H9 (cell line): ENCODE measurements at regions not wholly inside any gene's neighbourhood (a gene's known extent, or its start where the extent isn't known, plus 50 kb on each side); places are given as distances from the start of the nearest gene placed in this dataset.

Experiments used
- DNase-seq: peaks from one replicate; pipeline ENCODE4 v3.0.0-alpha.2; 2017
- H2AFZ ChIP-seq: one replicate; pipeline ENCODE4 v1.6.1; 2013; ENCODE audit warnings: mild to moderate bottlenecking, low read length, control low read depth, moderate library complexity
- H2AK5ac ChIP-seq: 2 replicates; pipeline ENCODE4 v1.6.1; 2013; ENCODE audit warnings: low read length, control low read depth, mixed read lengths; ENCODE audit not compliant: insufficient read length
- H2BK120ac ChIP-seq: one replicate; pipeline ENCODE4 v1.6.1; 2013; ENCODE audit warnings: low read depth, mild to moderate bottlenecking, low read length, control low read depth, inconsistent platforms; ENCODE audit not compliant: poor library complexity, severe bottlenecking
- H2BK12ac ChIP-seq: 2 replicates; pipeline ENCODE4 v1.6.1; 2013; ENCODE audit warnings: low read length, control low read depth, mixed read lengths, low read depth; ENCODE audit not compliant: insufficient read length
- H2BK15ac ChIP-seq: 2 replicates; pipeline ENCODE4 v1.6.1; 2013; ENCODE audit warnings: low read depth, low read length, control low read depth
- H2BK20ac ChIP-seq: one replicate; pipeline ENCODE4 v1.6.1; 2013; ENCODE audit warnings: low read depth, mild to moderate bottlenecking, low read length, control low read depth, inconsistent platforms; ENCODE audit not compliant: poor library complexity, severe bottlenecking
- H2BK5ac ChIP-seq: 2 replicates; pipeline ENCODE4 v1.6.1; 2013; ENCODE audit warnings: low read length, control low read depth, mixed read lengths; ENCODE audit not compliant: insufficient read length
- H3K14ac ChIP-seq: 2 replicates; pipeline ENCODE4 v1.6.1; 2013; ENCODE audit warnings: low read length, control low read depth; ENCODE audit not compliant: insufficient read depth
- H3K18ac ChIP-seq: 2 replicates; pipeline ENCODE4 v1.6.1; 2013; ENCODE audit warnings: low read depth, mild to moderate bottlenecking, mixed read lengths, low read length, control low read depth; ENCODE audit not compliant: insufficient read length
- H3K23ac ChIP-seq: 2 replicates; pipeline ENCODE4 v1.6.1; 2013; ENCODE audit warnings: low read length, control low read depth, mixed read lengths, low read depth; ENCODE audit not compliant: insufficient read length
- H3K23me2 ChIP-seq: 2 replicates; pipeline ENCODE4 v1.6.1; 2013; ENCODE audit warnings: low read depth, mild to moderate bottlenecking, mixed read lengths, low read length, control low read depth; ENCODE audit not compliant: insufficient read length, poor library complexity, severe bottlenecking
- H3K27ac ChIP-seq: 2 replicates; pipeline ENCODE4 v1.5.1; 2013; ENCODE audit warnings: low read length, control low read depth, mixed read lengths, low read depth; ENCODE audit not compliant: insufficient read length
- H3K27me3 ChIP-seq: 2 replicates; pipeline ENCODE4 v1.6.1; 2013; ENCODE audit warnings: low read length, control low read depth, inconsistent platforms; ENCODE audit not compliant: insufficient read depth
- H3K4ac ChIP-seq: 2 replicates; pipeline ENCODE4 v1.6.1; 2013; ENCODE audit warnings: low read depth, mild to moderate bottlenecking, control low read depth, inconsistent platforms, low read length, moderate library complexity
- H3K4me1 ChIP-seq: 2 replicates; pipeline ENCODE4 v1.6.1; 2013; ENCODE audit warnings: low read length, control low read depth, inconsistent platforms; ENCODE audit not compliant: insufficient read depth
- H3K4me2 ChIP-seq: 2 replicates; pipeline ENCODE4 v1.6.1; 2013; ENCODE audit warnings: low read length, control low read depth, mixed read lengths; ENCODE audit not compliant: insufficient read length, insufficient read depth
- H3K56ac ChIP-seq: 2 replicates; pipeline ENCODE4 v1.6.1; 2013; ENCODE audit warnings: low read depth, mild to moderate bottlenecking, mixed read lengths, low read length, control low read depth; ENCODE audit not compliant: insufficient read length
- H3K79me1 ChIP-seq: 2 replicates; pipeline ENCODE4 v1.6.1; 2013; ENCODE audit warnings: low read depth, mild to moderate bottlenecking, moderate library complexity, low read length, control low read depth, inconsistent platforms; ENCODE audit not compliant: insufficient read depth, poor library complexity, severe bottlenecking
- H3K79me2 ChIP-seq: 2 replicates; pipeline ENCODE4 v1.6.1; 2013; ENCODE audit warnings: low read length, control low read depth, inconsistent platforms; ENCODE audit not compliant: insufficient read depth
- H3K9ac ChIP-seq: 2 replicates; pipeline ENCODE4 v1.6.1; 2013; ENCODE audit warnings: low read length, control low read depth, mixed read lengths; ENCODE audit not compliant: insufficient read length; ENCODE audit errors: extremely low read depth
- H3K9me3 ChIP-seq: one replicate; pipeline ENCODE4 v1.6.1; 2013; ENCODE audit warnings: low read depth, low read length, inconsistent platforms; ENCODE audit not compliant: control insufficient read depth
- H3T11ph ChIP-seq: one replicate; pipeline ENCODE4 v1.6.1; 2013; ENCODE audit warnings: mild to moderate bottlenecking, low read length, control low read depth, inconsistent platforms
- H4K20me1 ChIP-seq: one replicate; pipeline ENCODE4 v1.6.1; 2013; ENCODE audit not compliant: control insufficient read depth, insufficient read length, insufficient read depth
- H4K5ac ChIP-seq: 2 replicates; pipeline ENCODE4 v1.6.1; 2013; ENCODE audit warnings: low read depth, mild to moderate bottlenecking, mixed read lengths, low read length, control low read depth; ENCODE audit not compliant: insufficient read length
- H4K8ac ChIP-seq: replicated peaks from 2 replicates; pipeline ENCODE4 v1.6.1; 2013; ENCODE audit warnings: low read length, control low read depth, mixed read lengths, low read depth; ENCODE audit not compliant: insufficient read length
- H4K91ac ChIP-seq: 2 replicates; pipeline ENCODE4 v1.6.1; 2013; ENCODE audit warnings: low read depth, mild to moderate bottlenecking, moderate library complexity, mixed read lengths, low read length, control low read depth; ENCODE audit not compliant: insufficient read length
- H3K27ac Mint-ChIP-seq, 3 experiments: 2 replicates in 2 of 3; 3 replicates in 1 of 3; pipeline ENCODE4 v1.8.0; 2020 to 2021; ENCODE audit warnings: mixed read lengths in 3 of 3, mild to moderate bottlenecking in 1 of 3, moderate library complexity in 1 of 3
- H3K27me3 Mint-ChIP-seq: 2 replicates; pipeline ENCODE4 v1.8.0; 2021; ENCODE audit warnings: low read depth, mild to moderate bottlenecking, moderate library complexity, mixed read lengths
- H3K36me3 Mint-ChIP-seq, 3 experiments: 2 replicates in 2 of 3; 3 replicates in 1 of 3; pipeline ENCODE4 v1.8.0; 2020 to 2021; ENCODE audit warnings: low read depth in 3 of 3, mixed read lengths in 3 of 3; ENCODE audit not compliant: insufficient read depth in 1 of 3
- H3K4me1 Mint-ChIP-seq, 2 experiments: 2 replicates each; pipeline ENCODE4 v1.8.0; 2020; ENCODE audit warnings: mixed read lengths in 2 of 2
- H3K4me3 Mint-ChIP-seq, 2 experiments: 2 replicates in 1 of 2; 3 replicates in 1 of 2; pipeline ENCODE4 v1.8.0; 2020 to 2021; ENCODE audit warnings: mild to moderate bottlenecking in 2 of 2, mixed read lengths in 2 of 2, moderate library complexity in 1 of 2
- H3K9me3 Mint-ChIP-seq, 2 experiments: 2 replicates in 1 of 2; 3 replicates in 1 of 2; pipeline ENCODE4 v1.8.0; 2020; ENCODE audit warnings: mild to moderate bottlenecking in 2 of 2, mixed read lengths in 2 of 2, moderate library complexity in 1 of 2
- CTCF ChIP-seq: fragments of 200-600 bp; sonication (generic); conservative IDR thresholded peaks from 3 replicates; pipeline ENCODE4 v1.8.0; 2021; ENCODE audit warnings: antibody characterized with exemption, mild to moderate bottlenecking
- WGBS: extraction: QIAGEN DNeasy Blood & Tissue Kit; methylation state at CpG from one replicate; pipeline ENCODE4 v1.1.7; 2013; ENCODE audit warnings: missing lambda C conversion rate, low lambda C conversion rate, mixed read lengths; ENCODE audit not compliant: insufficient read length; ENCODE audit errors: extremely low coverage; 5-methylcytosine and 5-hydroxymethylcytosine counted together

GRCh38 chr18:43642727-43643330 is 365.5 kb upstream of the SYT4 start:
- Histone ChIP-seq H3K23me2 (no peaks in the 10 kb centered on the region), H2BK5ac (no peak overlapping the region), H2BK15ac (no peak overlapping the region), H3K4ac (no peak overlapping the region), H3K27ac (no peak overlapping the region), H3T11ph (no peak overlapping the region), H3K9me3 (no peaks in the 10 kb centered on the region), H3K79me2 (no peaks in the 10 kb centered on the region), H4K91ac (no peak overlapping the region), H2BK120ac (no peak overlapping the region), H3K27me3 (no peaks in the 10 kb centered on the region), H3K9ac (no peak overlapping the region), H2AFZ (no peak overlapping the region), H4K5ac (no peak overlapping the region), H2BK20ac (no peak overlapping the region), H2BK12ac (no peak overlapping the region), H3K4me2 (no peak overlapping the region), H4K8ac (no peak overlapping the region), H3K23ac (no peak overlapping the region), H2AK5ac (no peak overlapping the region), H3K79me1 (no peaks in the 10 kb centered on the region), H3K4me1 (no peaks in the 10 kb centered on the region), H4K20me1 (no peaks in the 10 kb centered on the region), H3K18ac (no peak overlapping the region), H3K56ac (no peak overlapping the region), H3K14ac (no peak overlapping the region)
- Mint-ChIP-seq H3K4me1 (no peaks in the 10 kb centered on the region), H3K9me3 (peaks cover 0 to 2% of the 10 kb centered on the region in 2 experiments; a peak in 1 of 5 replicates), H3K36me3 (no peaks in the 10 kb centered on the region; a peak in 2 of 7 replicates), H3K27me3 (no peaks in the 10 kb centered on the region; the same call in 1 of the 2 replicates), H3K27ac (no peak overlapping the region), H3K4me3 (no peak overlapping the region)
- DNase-seq: no peak
- TF ChIP-seq CTCF: no peak
- WGBS: no CpG with 5 or more reads among the region's 4 CpGs
